GM18502 (cell line): ENCODE measurements at regions not wholly inside any gene's neighbourhood (a gene's known extent, or its start where the extent isn't known, plus 50 kb on each side); places are given as distances from the start of the nearest gene placed in this dataset.
"Not testable (repeated sequence)": the region's sequence is repeated elsewhere in the genome, so short reads cannot be mapped to it uniquely, and the experiment has no call there.

Experiments used
- ATAC-seq: cut with Tn5 transposase; IDR thresholded peaks from one replicate; pipeline ENCODE4 v1.9.1; 2021; ENCODE audit warnings: mild to moderate bottlenecking; ENCODE audit not compliant: unreplicated experiment, poor library complexity

GRCh38 chr21:41613533-41613909 lies 105.6 kb upstream of the TMPRSS2 start:
- no peak for ATAC-seq

GRCh38 chr21:41612674-41613532 lies 104.9 kb upstream of the TMPRSS2 start:
- ATAC-seq: no peak

- no peak for ATAC-seq
Measured at GRCh38 chr21:41611966-41612606, 104.1 kb upstream of the TMPRSS2 start.

GRCh38 chr21:41611441-41611840 lies 103.5 kb upstream of the TMPRSS2 start:
- ATAC-seq: no peak

- not testable (repeated sequence) for ATAC-seq
Measured at GRCh38 chr21:41610840-41611115, 102.8 kb upstream of the TMPRSS2 start.

- no peak for ATAC-seq
Measured at GRCh38 chr21:41610042-41610839, 102.3 kb upstream of the TMPRSS2 start.

- ATAC-seq: no peak
Measured at GRCh38 chr21:41606706-41607105, 98.7 kb upstream of the TMPRSS2 start.

GRCh38 chr21:41605934-41606285 lies 98.0 kb upstream of the TMPRSS2 start:
- no peak for ATAC-seq

- no peak for ATAC-seq
Measured at GRCh38 chr21:41605178-41605933, 97.4 kb upstream of the TMPRSS2 start.

- no peak for ATAC-seq
Measured at GRCh38 chr21:41604583-41605041, 96.7 kb upstream of the TMPRSS2 start.

- no peak for ATAC-seq
Measured at GRCh38 chr21:41603476-41603875, 95.5 kb upstream of the TMPRSS2 start.

- ATAC-seq: no peak
Measured at GRCh38 chr21:41602531-41602930, 94.6 kb upstream of the TMPRSS2 start.

- ATAC-seq: no peak
Measured at GRCh38 chr21:41601573-41602368, 93.8 kb upstream of the TMPRSS2 start.

GRCh38 chr21:41600961-41601572 lies 93.1 kb upstream of the TMPRSS2 start:
- no peak for ATAC-seq

GRCh38 chr21:41600556-41600955 lies 92.6 kb upstream of the TMPRSS2 start:
- no peak for ATAC-seq

GRCh38 chr21:41600116-41600515 lies 92.2 kb upstream of the TMPRSS2 start:
- ATAC-seq: no peak

- ATAC-seq: no peak
Measured at GRCh38 chr21:41598561-41599431, 90.8 kb upstream of the TMPRSS2 start.

- ATAC-seq: no peak
Measured at GRCh38 chr21:41597811-41598231, 89.9 kb upstream of the TMPRSS2 start.
